ENCODE measurements at regions not wholly inside any gene's neighbourhood (a gene's known extent, or its start where the extent isn't known, plus 50 kb on each side); places are given as distances from the start of the nearest gene placed in this dataset.
"Not testable (repeated sequence)": the region's sequence is repeated elsewhere in the genome, so short reads cannot be mapped to it uniquely, and the experiment has no call there.

GRCh38 chr4:126758493-126758892 is 874.3 kb upstream of the INTU start:
- peaks cover 0 to 4% (median 0%) of the 10 kb centered on the region in 4 donors for H3K4me1 ChIP-seq
- no peaks in the 10 kb centered on the region for H3K27me3 ChIP-seq
- no peaks in the 10 kb centered on the region for H3K9me3 ChIP-seq
- H3K27ac ChIP-seq: no peak overlapping the region
- no peaks in the 10 kb centered on the region for H3K36me3 ChIP-seq
- no peak for TF ChIP-seq POLR2A (IDR thresholded peaks at IDR 0.05)
- no peak for TF ChIP-seq CTCF (IDR thresholded peaks at IDR 0.05)
- no peak for TF ChIP-seq POLR2AphosphoS5 (IDR thresholded peaks at IDR 0.05)
- no peak for TF ChIP-seq EP300 (IDR thresholded peaks at IDR 0.05)
- no peak overlapping the region for H3K4me3 ChIP-seq
- ATAC-seq (ENCODE audit: low FRiP score in 2 of 2) (no peak), DNase-seq (no peak)
- WGBS, 2 donors: 0 to 59% methylated on average over 1 to 2 of the region's 2 CpGs

GRCh38 chr4:126761947-126762662 is 870.7 kb upstream of the INTU start:
- no peak overlapping the region for H3K27ac ChIP-seq
- no peaks in the 10 kb centered on the region for H3K4me1 ChIP-seq
- 82 to 86% methylated on average over 1 of the region's 1 CpG for WGBS, 2 donors
- H3K27me3 ChIP-seq: no peaks in the 10 kb centered on the region
- no peaks in the 10 kb centered on the region for H3K9me3 ChIP-seq
- no peak for ATAC-seq (ENCODE audit: low FRiP score in 2 of 2)
- no peak for TF ChIP-seq EP300 (IDR thresholded peaks at IDR 0.05)
- no peak for TF ChIP-seq CTCF (IDR thresholded peaks at IDR 0.05)
- TF ChIP-seq POLR2A (IDR thresholded peaks at IDR 0.05): no peak
- TF ChIP-seq POLR2AphosphoS5 (IDR thresholded peaks at IDR 0.05): no peak
- DNase-seq: no peak
- no peaks in the 10 kb centered on the region for H3K36me3 ChIP-seq
- H3K4me3 ChIP-seq: no peak overlapping the region

- ATAC-seq (ENCODE audit: low FRiP score in 2 of 2): no peak
- Histone ChIP-seq H3K9me3 (no peaks in the 10 kb centered on the region), H3K4me3 (no peak overlapping the region), H3K36me3 (no peaks in the 10 kb centered on the region), H3K4me1 (no peaks in the 10 kb centered on the region), H3K27me3 (no peaks in the 10 kb centered on the region), H3K27ac (no peak overlapping the region)
- TF ChIP-seq POLR2A (IDR thresholded peaks at IDR 0.05) (no peak), EP300 (IDR thresholded peaks at IDR 0.05) (no peak), CTCF (IDR thresholded peaks at IDR 0.05) (no peak), POLR2AphosphoS5 (IDR thresholded peaks at IDR 0.05) (no peak)
- no peak for DNase-seq
- 90 to 91% methylated on average over 5 of the region's 5 CpGs for WGBS, 2 donors
These were observed 870.0 kb upstream of the INTU start for GRCh38 chr4:126762663-126763247.

GRCh38 chr4:126766241-126766640 is 866.5 kb upstream of the INTU start:
- Histone ChIP-seq H3K4me3 (no peak overlapping the region), H3K27me3 (no peaks in the 10 kb centered on the region), H3K9me3 (no peaks in the 10 kb centered on the region), H3K36me3 (no peaks in the 10 kb centered on the region), H3K27ac (no peak overlapping the region), H3K4me1 (no peaks in the 10 kb centered on the region)
- 14 to 24% methylated on average over 2 of the region's 2 CpGs for WGBS, 2 donors
- DNase-seq (no peak), ATAC-seq (ENCODE audit: low FRiP score in 2 of 2) (peak in 1 of 2 donors; percentile 84)
- no peak for TF ChIP-seq CTCF (IDR thresholded peaks at IDR 0.05)
- TF ChIP-seq POLR2AphosphoS5 (IDR thresholded peaks at IDR 0.05): no peak
- no peak for TF ChIP-seq EP300 (IDR thresholded peaks at IDR 0.05)
- no peak for TF ChIP-seq POLR2A (IDR thresholded peaks at IDR 0.05)

- Histone ChIP-seq H3K27me3 (no peaks in the 10 kb centered on the region), H3K9me3 (no peaks in the 10 kb centered on the region), H3K27ac (no peak overlapping the region), H3K4me1 (no peaks in the 10 kb centered on the region), H3K36me3 (no peaks in the 10 kb centered on the region), H3K4me3 (no peak overlapping the region)
- ATAC-seq (ENCODE audit: low FRiP score in 2 of 2) (no peak), DNase-seq (no peak)
- no peak for TF ChIP-seq EP300 (IDR thresholded peaks at IDR 0.05)
- TF ChIP-seq POLR2AphosphoS5 (IDR thresholded peaks at IDR 0.05): no peak
- TF ChIP-seq POLR2A (IDR thresholded peaks at IDR 0.05): no peak
- TF ChIP-seq CTCF (IDR thresholded peaks at IDR 0.05): no peak
These were observed 864.4 kb upstream of the INTU start for GRCh38 chr4:126768338-126768737.

- 93 to 96% methylated on average over 4 to 32 of the region's 46 CpGs for WGBS, 2 donors
- not testable (repeated sequence) for H3K4me3 ChIP-seq
- DNase-seq: peak in 1 of 2 donors; percentile 60
These were observed 861.8 kb upstream of the INTU start for GRCh38 chr4:126770811-126771553.

GRCh38 chr4:126771618-126772017 is 861.1 kb upstream of the INTU start:
- not testable (repeated sequence) for H3K27me3 ChIP-seq; ATAC-seq (ENCODE audit: low FRiP score in 2 of 2); H3K4me3 ChIP-seq; H3K36me3 ChIP-seq; DNase-seq; H3K4me1 ChIP-seq; H3K27ac ChIP-seq; H3K9me3 ChIP-seq
- WGBS, 2 donors: 62 to 71% methylated on average over 5 of the region's 5 CpGs

More at GRCh38 chr4:126770811-126771553, 861.8 kb upstream of the INTU start:
- not testable (repeated sequence) for H3K4me1 ChIP-seq; H3K9me3 ChIP-seq; H3K27ac ChIP-seq; H3K36me3 ChIP-seq; ATAC-seq (ENCODE audit: low FRiP score in 2 of 2); H3K27me3 ChIP-seq
